ENCODE measurements at regions not wholly inside any gene's neighbourhood (a gene's known extent, or its start where the extent isn't known, plus 50 kb on each side); places are given as distances from the start of the nearest gene placed in this dataset.
"Not testable (repeated sequence)": the region's sequence is repeated elsewhere in the genome, so short reads cannot be mapped to it uniquely, and the experiment has no call there.

- DNase-seq (ENCODE audit: low read depth in 2 of 2), result not testable (repeated sequence)
Measured at GRCh38 chr22:23460517-23461031, 119.5 kb downstream of the IGLL1 start.

- not testable (repeated sequence) for DNase-seq (ENCODE audit: low read depth in 2 of 2)
Measured at GRCh38 chr22:23459645-23460516, 120.2 kb downstream of the IGLL1 start.

GRCh38 chr22:23458663-23459541, 121.2 kb downstream of the IGLL1 start:
- DNase-seq (ENCODE audit: low read depth in 2 of 2), result no peak

GRCh38 chr22:23457380-23457985, 122.6 kb downstream of the IGLL1 start:
- no peak for DNase-seq (ENCODE audit: low read depth in 2 of 2)

- DNase-seq (ENCODE audit: low read depth in 2 of 2), result not testable (repeated sequence)
Measured at GRCh38 chr22:23456666-23457379, 123.3 kb downstream of the IGLL1 start.

GRCh38 chr22:23454345-23454744, 125.7 kb downstream of the IGLL1 start:
- not testable (repeated sequence) for DNase-seq (ENCODE audit: low read depth in 2 of 2)

GRCh38 chr22:23453277-23453676, 126.8 kb downstream of the IGLL1 start:
- no peak for DNase-seq (ENCODE audit: low read depth in 2 of 2)

GRCh38 chr22:23452231-23453010, 127.7 kb downstream of the IGLL1 start:
- no peak for DNase-seq (ENCODE audit: low read depth in 2 of 2)

GRCh38 chr22:23451452-23452230, 128.4 kb downstream of the IGLL1 start:
- not testable (repeated sequence) for DNase-seq (ENCODE audit: low read depth in 2 of 2)

- DNase-seq (ENCODE audit: low read depth in 2 of 2), result not testable (repeated sequence)
Measured at GRCh38 chr22:23450821-23451220, 129.3 kb downstream of the IGLL1 start.

- no peak for DNase-seq (ENCODE audit: low read depth in 2 of 2)
Measured at GRCh38 chr22:23450434-23450795, 129.7 kb downstream of the IGLL1 start.

- not testable (repeated sequence) for DNase-seq (ENCODE audit: low read depth in 2 of 2)
Measured at GRCh38 chr22:23449748-23450433, 130.2 kb downstream of the IGLL1 start.

GRCh38 chr22:23448499-23449288, 131.4 kb downstream of the IGLL1 start:
- DNase-seq (ENCODE audit: low read depth in 2 of 2), result not testable (repeated sequence)

GRCh38 chr22:23446796-23447350, 133.2 kb downstream of the IGLL1 start:
- DNase-seq (ENCODE audit: low read depth in 2 of 2), result no peak

GRCh38 chr22:23446194-23446593, 133.9 kb downstream of the IGLL1 start:
- not testable (repeated sequence) for DNase-seq (ENCODE audit: low read depth in 2 of 2)

GRCh38 chr22:23443905-23444304, 136.2 kb downstream of the IGLL1 start:
- DNase-seq (ENCODE audit: low read depth in 2 of 2), result not testable (repeated sequence)

- DNase-seq (ENCODE audit: low read depth in 2 of 2), result not testable (repeated sequence)
Measured at GRCh38 chr22:23439581-23439980, 140.5 kb downstream of the IGLL1 start.

- DNase-seq (ENCODE audit: low read depth in 2 of 2), result no peak
Measured at GRCh38 chr22:23438216-23438615, 141.9 kb downstream of the IGLL1 start.
